ENCODE measurements at regions not wholly inside any gene's neighbourhood (a gene's known extent, or its start where the extent isn't known, plus 50 kb on each side); places are given as distances from the start of the nearest gene placed in this dataset.

DNA sequence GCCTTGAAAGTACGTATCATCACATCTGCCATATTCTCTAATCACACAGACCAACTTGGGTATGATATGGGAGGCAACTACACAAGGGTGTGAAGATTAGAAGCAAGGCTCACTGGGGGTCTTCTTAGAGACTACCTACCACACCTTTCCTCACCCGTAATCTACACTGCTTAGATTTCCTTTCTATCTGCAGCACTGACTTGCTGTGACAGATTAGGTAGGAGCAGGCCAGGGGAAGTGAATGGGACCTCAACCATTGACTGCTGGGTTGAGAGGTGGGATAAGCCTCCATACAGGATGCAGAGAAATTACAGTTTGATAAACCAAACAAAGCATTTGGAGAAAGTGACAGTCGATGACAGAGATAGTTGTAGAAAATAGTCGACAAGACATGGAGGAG, 119.0 kb upstream of the SERPINE2 start:
- no TSS peak for BruUV-seq (replicated peaks)

DNA sequence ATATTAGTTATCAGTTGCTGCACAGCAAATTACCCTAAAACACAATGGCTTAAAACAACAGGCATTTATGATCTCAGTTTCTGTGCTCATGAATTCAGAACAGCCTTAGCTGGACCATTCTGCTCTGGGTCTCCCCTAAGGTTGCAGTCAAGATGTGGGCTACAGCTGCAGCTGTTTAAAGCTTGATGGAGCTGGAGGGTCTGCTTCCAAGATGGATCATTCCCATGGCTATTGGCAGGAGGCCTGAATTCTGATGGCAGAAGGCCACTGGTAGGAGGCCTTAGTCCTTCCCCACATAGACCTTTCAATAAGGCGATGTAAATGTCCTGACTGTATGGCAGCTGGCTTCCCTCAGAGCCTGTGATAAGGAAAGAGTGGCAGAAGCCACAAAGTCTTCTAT, 118.6 kb upstream of the SERPINE2 start:
- H3K36me3 ChIP-seq (ENCODE audit: control insufficient read depth in 2 of 2, extremely low read depth in 1 of 2, insufficient read depth in 2 of 2, low read length in 2 of 2), result no peaks in the 10 kb centered on the region
- H3K4me2 ChIP-seq (ENCODE audit: insufficient read depth, low read length), result no peak overlapping the region
- H3K4me1 ChIP-seq (ENCODE audit: control insufficient read depth, extremely low read depth, insufficient read depth, low read length), result no peaks in the 10 kb centered on the region
- FAIRE-seq, result no peak
- TF ChIP-seq, protein P1, sequence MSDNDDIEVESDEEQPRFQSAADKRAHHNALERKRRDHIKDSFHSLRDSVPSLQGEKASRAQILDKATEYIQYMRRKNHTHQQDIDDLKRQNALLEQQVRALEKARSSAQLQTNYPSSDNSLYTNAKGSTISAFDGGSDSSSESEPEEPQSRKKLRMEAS (IDR thresholded peaks at IDR 0.05; ENCODE audit: insufficient read depth, insufficient read length), result no peak
- TF ChIP-seq POLR2AphosphoS5 (IDR thresholded peaks at IDR 0.05; ENCODE audit: insufficient read depth, low read depth, low read length), result no peak
- TF ChIP-seq, protein P2, sequence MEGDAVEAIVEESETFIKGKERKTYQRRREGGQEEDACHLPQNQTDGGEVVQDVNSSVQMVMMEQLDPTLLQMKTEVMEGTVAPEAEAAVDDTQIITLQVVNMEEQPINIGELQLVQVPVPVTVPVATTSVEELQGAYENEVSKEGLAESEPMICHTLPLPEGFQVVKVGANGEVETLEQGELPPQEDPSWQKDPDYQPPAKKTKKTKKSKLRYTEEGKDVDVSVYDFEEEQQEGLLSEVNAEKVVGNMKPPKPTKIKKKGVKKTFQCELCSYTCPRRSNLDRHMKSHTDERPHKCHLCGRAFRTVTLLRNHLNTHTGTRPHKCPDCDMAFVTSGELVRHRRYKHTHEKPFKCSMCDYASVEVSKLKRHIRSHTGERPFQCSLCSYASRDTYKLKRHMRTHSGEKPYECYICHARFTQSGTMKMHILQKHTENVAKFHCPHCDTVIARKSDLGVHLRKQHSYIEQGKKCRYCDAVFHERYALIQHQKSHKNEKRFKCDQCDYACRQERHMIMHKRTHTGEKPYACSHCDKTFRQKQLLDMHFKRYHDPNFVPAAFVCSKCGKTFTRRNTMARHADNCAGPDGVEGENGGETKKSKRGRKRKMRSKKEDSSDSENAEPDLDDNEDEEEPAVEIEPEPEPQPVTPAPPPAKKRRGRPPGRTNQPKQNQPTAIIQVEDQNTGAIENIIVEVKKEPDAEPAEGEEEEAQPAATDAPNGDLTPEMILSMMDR (IDR thresholded peaks at IDR 0.05; ENCODE audit: extremely low read depth in 1 of 2, insufficient read depth in 1 of 2, low read depth in 1 of 2, low read length in 2 of 2), result no peak
- TF ChIP-seq POLR2A (IDR thresholded peaks at IDR 0.05; ENCODE audit: low read depth, low read length), result no peak
- TF ChIP-seq EZH2 (IDR thresholded peaks at IDR 0.05; ENCODE audit: borderline replicate concordance, low read depth, low read length, severe bottlenecking), result no peak
- TF ChIP-seq FOS (IDR thresholded peaks at IDR 0.05; ENCODE audit: borderline replicate concordance, insufficient read depth, low read length), result no peak
- H3K27ac ChIP-seq (ENCODE audit: insufficient read depth, low read depth, low read length), result no peak overlapping the region
- ChIA-PET CTCF (no interaction called here), POLR2A (interaction anchor here (0.6 kb wide), 1 partner anchor 16 kb away, joined by 7 read pairs; no protein-coding TSS in a partner anchor)
- no peak for DNase-seq (ENCODE audit: low read depth, low spot score)
- H3K27me3 ChIP-seq (ENCODE audit: control insufficient read depth in 2 of 2, insufficient read depth in 2 of 2, low read length in 2 of 2), result no peaks in the 10 kb centered on the region
- H3K9me3 ChIP-seq (replicated peaks; ENCODE audit: control insufficient read depth, insufficient read depth, low read length), result no peaks in the 10 kb centered on the region
- no peak overlapping the region for H3K4me3 ChIP-seq (replicated peaks in 1 of 3; ENCODE audit: insufficient read depth in 1 of 3, low read depth in 1 of 3, low read length in 3 of 3)
- intact Hi-C loops (cut with micrococcal nuclease) (no loop called here), dilution Hi-C loops (cut with MboI; ENCODE audit: extremely low pct_ligation_motif_present, low sequenced_read_pairs) (no loop called here)
- H3K9ac ChIP-seq (replicated peaks; ENCODE audit: extremely low read depth, insufficient read depth, low read length), result no peak overlapping the region
- no peaks in the 10 kb centered on the region for H4K20me1 ChIP-seq (replicated peaks; ENCODE audit: control insufficient read depth, extremely low read depth, insufficient read depth, low read length)
- H3K9me1 ChIP-seq (replicated peaks; ENCODE audit: control insufficient read depth, extremely low read depth, insufficient read depth, low read length), result no peaks in the 10 kb centered on the region
- no TSS peak for BruUV-seq (replicated peaks)
- H3K79me2 ChIP-seq (ENCODE audit: control insufficient read depth, insufficient read depth, low read length), result no peaks in the 10 kb centered on the region
- no peak overlapping the region for H2AFZ ChIP-seq (ENCODE audit: low read depth, low read length)

More for the DNA sequence above, 119.0 kb upstream of the SERPINE2 start:
- no peaks in the 10 kb centered on the region for H3K9me3 ChIP-seq (replicated peaks; ENCODE audit: control insufficient read depth, insufficient read depth, low read length)
- H3K9ac ChIP-seq (replicated peaks; ENCODE audit: extremely low read depth, insufficient read depth, low read length), result no peak overlapping the region
- POLR2A ChIA-PET, result no interaction called here
- TF ChIP-seq, protein P2 (IDR thresholded peaks at IDR 0.05; ENCODE audit: extremely low read depth in 1 of 2, insufficient read depth in 1 of 2, low read depth in 1 of 2, low read length in 2 of 2), result no peak
- dilution Hi-C loops (cut with MboI; ENCODE audit: extremely low pct_ligation_motif_present, low sequenced_read_pairs), result no loop called here
- H3K9me1 ChIP-seq (replicated peaks; ENCODE audit: control insufficient read depth, extremely low read depth, insufficient read depth, low read length), result no peaks in the 10 kb centered on the region
- FAIRE-seq (no peak), DNase-seq (ENCODE audit: low read depth, low spot score) (no peak)
- intact Hi-C loops (cut with micrococcal nuclease), result no loop called here
- no peak overlapping the region for H2AFZ ChIP-seq (ENCODE audit: low read depth, low read length)
- CTCF ChIA-PET, result no interaction called here
- no peaks in the 10 kb centered on the region for H3K79me2 ChIP-seq (ENCODE audit: control insufficient read depth, insufficient read depth, low read length)
- no peaks in the 10 kb centered on the region for H4K20me1 ChIP-seq (replicated peaks; ENCODE audit: control insufficient read depth, extremely low read depth, insufficient read depth, low read length)
- H3K36me3 ChIP-seq (ENCODE audit: control insufficient read depth in 2 of 2, extremely low read depth in 1 of 2, insufficient read depth in 2 of 2, low read length in 2 of 2), result no peaks in the 10 kb centered on the region
- no peak overlapping the region for H3K27ac ChIP-seq (ENCODE audit: insufficient read depth, low read depth, low read length)
- H3K4me2 ChIP-seq (ENCODE audit: insufficient read depth, low read length), result no peak overlapping the region
- H3K27me3 ChIP-seq (ENCODE audit: control insufficient read depth in 2 of 2, insufficient read depth in 2 of 2, low read length in 2 of 2), result no peaks in the 10 kb centered on the region
- H3K4me3 ChIP-seq (replicated peaks in 1 of 3; ENCODE audit: insufficient read depth in 1 of 3, low read depth in 1 of 3, low read length in 3 of 3), result no peak overlapping the region
- no peaks in the 10 kb centered on the region for H3K4me1 ChIP-seq (ENCODE audit: control insufficient read depth, extremely low read depth, insufficient read depth, low read length)

All from endothelial cell of umbilical vein (primary cell).